GM19372 (cell line): ENCODE measurements at regions not wholly inside any gene's neighbourhood (a gene's known extent, or its start where the extent isn't known, plus 50 kb on each side); places are given as distances from the start of the nearest gene placed in this dataset.
A peak's percentile ranks its signal among the peaks of the same experiment; 100 is the strongest.

Source experiments
- ATAC-seq: cut with Tn5 transposase; IDR thresholded peaks from one replicate; pipeline ENCODE4 v1.9.1; 2021; ENCODE audit warnings: mild to moderate bottlenecking, low read depth, moderate library complexity; ENCODE audit not compliant: unreplicated experiment

GRCh38 chr3:31002730-31003129 lies 108.3 kb upstream of the GADL1 start:
- ATAC-seq, result peak; percentile 49

- ATAC-seq, result peak; percentile 71
Measured at GRCh38 chr3:31004025-31004678, 109.7 kb upstream of the GADL1 start.

- ATAC-seq, result no peak
Measured at GRCh38 chr3:31008994-31009393, 114.5 kb upstream of the GADL1 start.

GRCh38 chr3:31009881-31010280 lies 115.4 kb upstream of the GADL1 start:
- ATAC-seq, result no peak

GRCh38 chr3:31010491-31010890 lies 116.0 kb upstream of the GADL1 start:
- no peak for ATAC-seq

- ATAC-seq, result no peak
Measured at GRCh38 chr3:31011380-31011779, 116.9 kb upstream of the GADL1 start.

GRCh38 chr3:31013090-31013489 lies 118.6 kb upstream of the GADL1 start:
- no peak for ATAC-seq

- no peak for ATAC-seq
Measured at GRCh38 chr3:31013843-31014242, 119.4 kb upstream of the GADL1 start.

- no peak for ATAC-seq
Measured at GRCh38 chr3:31014317-31015040, 120.0 kb upstream of the GADL1 start.

- no peak for ATAC-seq
Measured at GRCh38 chr3:31016196-31016595, 121.7 kb upstream of the GADL1 start.

- no peak for ATAC-seq
Measured at GRCh38 chr3:31022716-31023115, 128.3 kb upstream of the GADL1 start.

- no peak for ATAC-seq
Measured at GRCh38 chr3:31025541-31025940, 131.1 kb upstream of the GADL1 start.

- no peak for ATAC-seq
Measured at GRCh38 chr3:31027191-31027761, 132.8 kb upstream of the GADL1 start.

GRCh38 chr3:31027914-31028313 lies 133.5 kb upstream of the GADL1 start:
- no peak for ATAC-seq

GRCh38 chr3:31028766-31029165 lies 134.3 kb upstream of the GADL1 start:
- no peak for ATAC-seq

GRCh38 chr3:31029706-31030105 lies 135.2 kb upstream of the GADL1 start:
- ATAC-seq, result no peak

- ATAC-seq, result no peak
Measured at GRCh38 chr3:31035681-31036080, 141.2 kb upstream of the GADL1 start.

- no peak for ATAC-seq
Measured at GRCh38 chr3:31038086-31038739, 143.8 kb upstream of the GADL1 start.

GRCh38 chr3:31039145-31039544 lies 144.7 kb upstream of the GADL1 start:
- no peak for ATAC-seq

GRCh38 chr3:31041161-31041978 lies 146.9 kb upstream of the GADL1 start:
- ATAC-seq, result no peak
